ENCODE measurements at regions not wholly inside any gene's neighbourhood (a gene's known extent, or its start where the extent isn't known, plus 50 kb on each side); places are given as distances from the start of the nearest gene placed in this dataset.
A peak's percentile ranks its signal among the peaks of the same experiment; 100 is the strongest.

DNA sequence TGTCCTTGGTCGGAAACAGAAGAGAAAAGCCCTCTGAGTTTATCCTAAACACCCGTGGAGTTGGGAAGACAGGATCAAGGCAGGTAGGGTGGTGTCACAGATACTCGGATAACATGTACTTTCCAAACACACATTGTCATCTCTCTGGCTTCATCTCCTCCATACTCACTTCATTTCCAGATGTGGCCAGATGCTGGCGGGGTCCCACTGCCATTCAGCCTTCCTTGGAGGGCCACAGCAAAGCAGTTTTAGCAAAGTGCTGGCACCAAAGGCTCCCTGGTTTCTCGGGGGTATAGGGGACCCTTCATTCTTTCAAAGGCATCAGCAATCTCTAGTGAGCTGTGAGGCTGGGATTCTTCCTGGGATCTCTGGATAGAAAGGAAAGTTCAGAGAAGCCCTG lies 539.5 kb downstream of the TCERG1L start:
- Histone ChIP-seq H3K4me1 (no peaks in the 10 kb centered on the region), H3K27me3 (peaks cover 0 to 6% (median 6%) of the 10 kb centered on the region in 3 donors), H3K36me3 (no peaks in the 10 kb centered on the region), H3K27ac (no peak overlapping the region), H3K4me3 (no peak overlapping the region), H3K9me3 (no peaks in the 10 kb centered on the region)
- ATAC-seq (no peak), DNase-seq (no peak)
- intact Hi-C loops (cut with DNase I; ENCODE audit: low total_unique reads), result no loop called here
- in situ Hi-C loops (cut with MboI; ENCODE audit: low sequenced_read_pairs in 4 of 4), result no loop called here
- TF ChIP-seq POLR2A (IDR thresholded peaks at IDR 0.05), result no peak
- TF ChIP-seq, protein P1, sequence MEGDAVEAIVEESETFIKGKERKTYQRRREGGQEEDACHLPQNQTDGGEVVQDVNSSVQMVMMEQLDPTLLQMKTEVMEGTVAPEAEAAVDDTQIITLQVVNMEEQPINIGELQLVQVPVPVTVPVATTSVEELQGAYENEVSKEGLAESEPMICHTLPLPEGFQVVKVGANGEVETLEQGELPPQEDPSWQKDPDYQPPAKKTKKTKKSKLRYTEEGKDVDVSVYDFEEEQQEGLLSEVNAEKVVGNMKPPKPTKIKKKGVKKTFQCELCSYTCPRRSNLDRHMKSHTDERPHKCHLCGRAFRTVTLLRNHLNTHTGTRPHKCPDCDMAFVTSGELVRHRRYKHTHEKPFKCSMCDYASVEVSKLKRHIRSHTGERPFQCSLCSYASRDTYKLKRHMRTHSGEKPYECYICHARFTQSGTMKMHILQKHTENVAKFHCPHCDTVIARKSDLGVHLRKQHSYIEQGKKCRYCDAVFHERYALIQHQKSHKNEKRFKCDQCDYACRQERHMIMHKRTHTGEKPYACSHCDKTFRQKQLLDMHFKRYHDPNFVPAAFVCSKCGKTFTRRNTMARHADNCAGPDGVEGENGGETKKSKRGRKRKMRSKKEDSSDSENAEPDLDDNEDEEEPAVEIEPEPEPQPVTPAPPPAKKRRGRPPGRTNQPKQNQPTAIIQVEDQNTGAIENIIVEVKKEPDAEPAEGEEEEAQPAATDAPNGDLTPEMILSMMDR (IDR thresholded peaks at IDR 0.05 in 4 of 5, conservative IDR thresholded peaks at IDR 0.05 in 1 of 5), result no peak

DNA sequence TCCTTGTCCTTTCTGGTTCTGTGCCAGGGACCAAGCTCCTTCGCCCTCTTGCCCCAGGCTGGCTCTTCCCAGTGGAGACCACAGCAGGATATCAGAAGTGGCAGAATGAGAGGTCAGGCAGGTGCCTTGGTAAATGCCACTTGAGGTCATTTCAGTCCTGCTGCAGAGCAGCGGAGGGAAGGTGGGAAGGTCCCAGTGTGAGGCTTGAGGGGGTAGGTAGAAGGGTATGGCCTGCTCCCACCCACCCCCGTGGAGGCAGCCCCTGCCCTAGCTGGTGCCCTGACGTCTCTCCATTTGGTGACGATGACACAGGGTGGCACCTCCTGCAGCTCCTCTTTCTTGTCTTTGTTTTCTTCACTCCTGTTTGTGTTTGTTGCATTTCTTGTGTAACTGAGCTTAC lies 538.8 kb downstream of the TCERG1L start:
- H3K27ac ChIP-seq, result no peak overlapping the region
- DNase-seq (peak in 1 of 2 donors; percentile 3), ATAC-seq (no peak)
- TF ChIP-seq, protein P1 (IDR thresholded peaks at IDR 0.05 in 4 of 5, conservative IDR thresholded peaks at IDR 0.05 in 1 of 5), result no peak
- TF ChIP-seq POLR2A (IDR thresholded peaks at IDR 0.05), result no peak
- H3K9me3 ChIP-seq, result no peaks in the 10 kb centered on the region
- H3K4me1 ChIP-seq, result no peaks in the 10 kb centered on the region
- H3K27me3 ChIP-seq, result peaks cover 0 to 6% (median 6%) of the 10 kb centered on the region in 3 donors
- H3K36me3 ChIP-seq, result no peaks in the 10 kb centered on the region
- in situ Hi-C loops (cut with MboI; ENCODE audit: low sequenced_read_pairs in 4 of 4), result no loop called here
- intact Hi-C loops (cut with DNase I; ENCODE audit: low total_unique reads), result no loop called here
- no peak overlapping the region for H3K4me3 ChIP-seq

DNA sequence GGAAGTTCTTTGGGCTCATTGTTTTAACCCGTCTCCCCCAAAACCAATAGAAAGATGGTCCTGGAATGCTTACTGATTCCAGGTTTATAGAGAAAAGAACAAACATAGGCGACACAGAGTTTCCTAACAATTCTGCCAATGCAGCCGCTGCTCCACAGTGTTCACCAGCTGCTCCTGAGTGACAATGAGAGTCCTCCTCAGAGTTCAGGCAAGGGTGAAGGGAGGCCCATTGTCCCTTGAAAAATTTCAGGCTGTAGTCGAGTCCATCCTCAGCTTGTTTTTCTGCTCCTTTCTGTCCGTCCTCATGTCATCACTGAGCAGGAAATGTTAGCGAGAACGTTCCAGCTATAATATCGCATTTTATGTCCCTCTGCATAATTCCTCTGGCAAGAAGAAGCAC lies 537.6 kb downstream of the TCERG1L start:
- Histone ChIP-seq H3K4me1 (no peaks in the 10 kb centered on the region), H3K36me3 (no peaks in the 10 kb centered on the region), H3K27me3 (peaks cover 0 to 6% (median 6%) of the 10 kb centered on the region in 3 donors), H3K27ac (no peak overlapping the region), H3K4me3 (no peak overlapping the region), H3K9me3 (no peaks in the 10 kb centered on the region)
- intact Hi-C loops (cut with DNase I; ENCODE audit: low total_unique reads), result no loop called here
- in situ Hi-C loops (cut with MboI; ENCODE audit: low sequenced_read_pairs in 4 of 4), result no loop called here
- TF ChIP-seq, protein P1 (IDR thresholded peaks at IDR 0.05 in 4 of 5, conservative IDR thresholded peaks at IDR 0.05 in 1 of 5), result no peak
- TF ChIP-seq POLR2A (IDR thresholded peaks at IDR 0.05), result no peak
- DNase-seq, result no peak
- no peak for ATAC-seq

DNA sequence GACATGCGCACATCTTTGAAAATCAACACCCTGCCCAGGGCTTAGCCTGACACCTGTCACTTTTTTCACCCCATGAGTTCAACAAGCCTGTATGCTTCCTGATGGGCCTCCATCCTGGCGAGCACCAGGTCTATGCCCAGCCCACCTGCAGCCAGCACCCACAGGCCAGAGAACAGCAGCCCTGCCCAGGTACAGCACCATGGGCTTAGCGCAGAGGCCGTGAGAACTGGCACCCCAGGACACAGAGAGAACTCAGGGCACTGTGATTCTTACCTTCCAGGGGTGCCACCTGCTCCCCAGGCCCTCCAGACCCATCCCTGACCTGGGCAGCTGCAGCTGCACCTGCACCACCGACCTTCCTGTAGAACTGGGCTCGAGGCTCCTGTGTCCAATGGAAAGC lies 536.6 kb downstream of the TCERG1L start:
- intact Hi-C loops (cut with DNase I; ENCODE audit: low total_unique reads) (no loop called here), in situ Hi-C loops (cut with MboI; ENCODE audit: low sequenced_read_pairs in 4 of 4) (no loop called here)
- H3K9me3 ChIP-seq, result no peaks in the 10 kb centered on the region
- no peak for ATAC-seq
- DNase-seq, result no peak
- H3K4me3 ChIP-seq, result no peak overlapping the region
- peaks cover 0 to 6% (median 6%) of the 10 kb centered on the region in 3 donors for H3K27me3 ChIP-seq
- no peaks in the 10 kb centered on the region for H3K36me3 ChIP-seq
- TF ChIP-seq, protein P1 (IDR thresholded peaks at IDR 0.05 in 4 of 5, conservative IDR thresholded peaks at IDR 0.05 in 1 of 5), result no peak
- H3K4me1 ChIP-seq, result no peaks in the 10 kb centered on the region
- no peak overlapping the region for H3K27ac ChIP-seq

DNA sequence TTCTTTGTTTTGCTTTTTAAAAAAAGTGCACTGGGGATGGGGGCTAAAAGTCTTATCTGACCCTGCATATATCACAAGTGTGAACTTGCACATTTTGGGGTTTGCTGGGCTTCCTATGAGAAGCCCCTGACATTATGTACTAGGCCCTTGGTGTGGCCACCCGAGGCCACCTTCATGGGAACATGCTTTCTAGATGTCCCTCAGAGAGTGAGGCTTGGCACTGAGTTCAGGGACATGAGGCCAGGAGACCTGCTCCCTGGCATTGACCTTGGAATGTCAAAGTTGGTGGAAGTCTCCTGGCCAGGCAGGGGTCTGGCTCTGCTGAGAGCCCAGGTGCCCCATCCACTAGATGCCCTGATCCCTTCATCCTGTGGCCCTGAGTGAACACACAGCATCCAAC lies 536.2 kb downstream of the TCERG1L start:
- Histone ChIP-seq H3K27ac (no peak overlapping the region), H3K36me3 (no peaks in the 10 kb centered on the region), H3K4me1 (no peaks in the 10 kb centered on the region), H3K9me3 (no peaks in the 10 kb centered on the region), H3K4me3 (no peak overlapping the region), H3K27me3 (peaks cover 0 to 6% (median 6%) of the 10 kb centered on the region in 3 donors)
- intact Hi-C loops (cut with DNase I; ENCODE audit: low total_unique reads), result no loop called here
- ATAC-seq, result no peak
- in situ Hi-C loops (cut with MboI; ENCODE audit: low sequenced_read_pairs in 4 of 4), result no loop called here
- no peak for TF ChIP-seq POLR2A (IDR thresholded peaks at IDR 0.05)
- TF ChIP-seq, protein P1 (IDR thresholded peaks at IDR 0.05 in 4 of 5, conservative IDR thresholded peaks at IDR 0.05 in 1 of 5), result no peak
- DNase-seq, result no peak
